ENCODE measurements at regions not wholly inside any gene's neighbourhood (a gene's known extent, or its start where the extent isn't known, plus 50 kb on each side); places are given as distances from the start of the nearest gene placed in this dataset.
"Not testable (repeated sequence)": the region's sequence is repeated elsewhere in the genome, so short reads cannot be mapped to it uniquely, and the experiment has no call there.

- Histone ChIP-seq H2AFZ (replicated peaks) (no peak overlapping the region), H3K27ac (no peak overlapping the region), H4K20me1 (ENCODE audit: low read depth) (no peaks in the 10 kb centered on the region), H3K4me2 (no peak overlapping the region), H3K79me2 (ENCODE audit: low read depth) (no peaks in the 10 kb centered on the region), H3K4me1 (no peaks in the 10 kb centered on the region), H3K4me3 (no peak overlapping the region), H3K9ac (no peak overlapping the region), H3K9me3 (ENCODE audit: low read depth) (no peaks in the 10 kb centered on the region), H3K27me3 (no peaks in the 10 kb centered on the region), H3K36me3 (no peaks in the 10 kb centered on the region), H3F3A (ENCODE audit: low read depth) (no peaks in the 10 kb centered on the region)
- H3K36me3 Mint-ChIP-seq: no peaks in the 10 kb centered on the region
- no peaks in the 10 kb centered on the region for H3K9me3 Mint-ChIP-seq
- no peak overlapping the region for H3K4me3 Mint-ChIP-seq
- no peaks in the 10 kb centered on the region for H3K27me3 Mint-ChIP-seq (ENCODE audit: insufficient read depth, low read depth)
- no peak for DNase-seq (ENCODE audit: low spot score)
- no peaks in the 10 kb centered on the region for H3K4me1 Mint-ChIP-seq
- H3K27ac Mint-ChIP-seq: no peak overlapping the region
- no peak for TF ChIP-seq EZH2 (IDR thresholded peaks at IDR 0.05)
- no peak for TF ChIP-seq EZH2phosphoT487 (IDR thresholded peaks at IDR 0.05)
- TF ChIP-seq, protein P1, sequence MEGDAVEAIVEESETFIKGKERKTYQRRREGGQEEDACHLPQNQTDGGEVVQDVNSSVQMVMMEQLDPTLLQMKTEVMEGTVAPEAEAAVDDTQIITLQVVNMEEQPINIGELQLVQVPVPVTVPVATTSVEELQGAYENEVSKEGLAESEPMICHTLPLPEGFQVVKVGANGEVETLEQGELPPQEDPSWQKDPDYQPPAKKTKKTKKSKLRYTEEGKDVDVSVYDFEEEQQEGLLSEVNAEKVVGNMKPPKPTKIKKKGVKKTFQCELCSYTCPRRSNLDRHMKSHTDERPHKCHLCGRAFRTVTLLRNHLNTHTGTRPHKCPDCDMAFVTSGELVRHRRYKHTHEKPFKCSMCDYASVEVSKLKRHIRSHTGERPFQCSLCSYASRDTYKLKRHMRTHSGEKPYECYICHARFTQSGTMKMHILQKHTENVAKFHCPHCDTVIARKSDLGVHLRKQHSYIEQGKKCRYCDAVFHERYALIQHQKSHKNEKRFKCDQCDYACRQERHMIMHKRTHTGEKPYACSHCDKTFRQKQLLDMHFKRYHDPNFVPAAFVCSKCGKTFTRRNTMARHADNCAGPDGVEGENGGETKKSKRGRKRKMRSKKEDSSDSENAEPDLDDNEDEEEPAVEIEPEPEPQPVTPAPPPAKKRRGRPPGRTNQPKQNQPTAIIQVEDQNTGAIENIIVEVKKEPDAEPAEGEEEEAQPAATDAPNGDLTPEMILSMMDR (IDR thresholded peaks at IDR 0.05): no peak
Measured at GRCh38 chr20:47445291-47445690, 56.4 kb upstream of the NCOA3 start.

GRCh38 chr20:47447350-47448296, 54.1 kb upstream of the NCOA3 start:
- H3K4me2 ChIP-seq; H3K4me3 ChIP-seq; H3K36me3 ChIP-seq; H3K4me3 Mint-ChIP-seq; H2AFZ ChIP-seq (replicated peaks); H4K20me1 ChIP-seq (ENCODE audit: low read depth); H3K9ac ChIP-seq; H3K79me2 ChIP-seq (ENCODE audit: low read depth); H3K36me3 Mint-ChIP-seq; H3K9me3 ChIP-seq (ENCODE audit: low read depth); H3K27ac Mint-ChIP-seq; DNase-seq (ENCODE audit: low spot score); H3F3A ChIP-seq (ENCODE audit: low read depth); H3K27ac ChIP-seq; H3K4me1 Mint-ChIP-seq; H3K9me3 Mint-ChIP-seq; H3K27me3 ChIP-seq; H3K4me1 ChIP-seq; H3K27me3 Mint-ChIP-seq (ENCODE audit: insufficient read depth, low read depth): not testable (repeated sequence)

GRCh38 chr20:47448429-47448828, 53.3 kb upstream of the NCOA3 start:
- Mint-ChIP-seq H3K36me3 (no peaks in the 10 kb centered on the region), H3K4me1 (no peaks in the 10 kb centered on the region), H3K4me3 (no peak overlapping the region), H3K27me3 (ENCODE audit: insufficient read depth, low read depth) (no peaks in the 10 kb centered on the region), H3K27ac (no peak overlapping the region), H3K9me3 (no peaks in the 10 kb centered on the region)
- Histone ChIP-seq H3F3A (ENCODE audit: low read depth) (no peaks in the 10 kb centered on the region), H3K27ac (no peak overlapping the region), H2AFZ (replicated peaks) (no peak overlapping the region), H3K4me1 (no peaks in the 10 kb centered on the region), H3K36me3 (no peaks in the 10 kb centered on the region), H3K9ac (no peak overlapping the region), H3K79me2 (ENCODE audit: low read depth) (no peaks in the 10 kb centered on the region), H3K27me3 (no peaks in the 10 kb centered on the region), H3K4me2 (no peak overlapping the region), H3K4me3 (no peak overlapping the region), H4K20me1 (ENCODE audit: low read depth) (no peaks in the 10 kb centered on the region), H3K9me3 (ENCODE audit: low read depth) (no peaks in the 10 kb centered on the region)
- no peak for DNase-seq (ENCODE audit: low spot score)
- TF ChIP-seq EZH2 (IDR thresholded peaks at IDR 0.05) (no peak), EZH2phosphoT487 (IDR thresholded peaks at IDR 0.05) (no peak)
- TF ChIP-seq, protein P1 (IDR thresholded peaks at IDR 0.05): no peak

DNA sequence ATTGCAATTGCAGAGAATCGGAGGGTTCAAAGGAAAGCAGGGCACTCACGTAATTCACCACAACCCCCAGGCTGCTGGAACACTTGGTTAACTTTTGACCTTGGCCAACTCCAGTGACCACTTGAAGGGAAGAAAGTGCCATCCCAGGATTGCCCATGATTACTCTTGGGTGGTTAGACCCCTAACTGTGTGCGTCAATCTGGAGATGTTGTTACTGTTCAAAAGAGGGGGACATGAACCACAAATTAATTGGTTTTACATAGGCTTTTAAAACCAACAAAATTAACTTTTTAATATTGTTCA, 50.1 kb upstream of the NCOA3 start:
- Histone ChIP-seq H3K9me3 (ENCODE audit: low read depth) (no peaks in the 10 kb centered on the region), H3K4me1 (no peaks in the 10 kb centered on the region), H3K36me3 (no peaks in the 10 kb centered on the region), H3K4me3 (no peak overlapping the region), H4K20me1 (ENCODE audit: low read depth) (no peaks in the 10 kb centered on the region), H3F3A (ENCODE audit: low read depth) (no peaks in the 10 kb centered on the region), H3K4me2 (no peak overlapping the region), H3K9ac (no peak overlapping the region), H3K27me3 (no peaks in the 10 kb centered on the region), H2AFZ (replicated peaks) (no peak overlapping the region), H3K27ac (no peak overlapping the region), H3K79me2 (ENCODE audit: low read depth) (no peaks in the 10 kb centered on the region)
- DNase-seq (ENCODE audit: low spot score): no peak
- H3K4me3 Mint-ChIP-seq: no peak overlapping the region
- no peak overlapping the region for H3K27ac Mint-ChIP-seq
- H3K4me1 Mint-ChIP-seq: no peaks in the 10 kb centered on the region
- H3K36me3 Mint-ChIP-seq: no peaks in the 10 kb centered on the region
- no peak for TF ChIP-seq EZH2 (IDR thresholded peaks at IDR 0.05)
- TF ChIP-seq, protein P1 (IDR thresholded peaks at IDR 0.05): no peak
- TF ChIP-seq EZH2phosphoT487 (IDR thresholded peaks at IDR 0.05): no peak
- H3K27me3 Mint-ChIP-seq (ENCODE audit: insufficient read depth, low read depth): peaks cover 3% of the 10 kb centered on the region
- no peaks in the 10 kb centered on the region for H3K9me3 Mint-ChIP-seq

Measured in neural progenitor cell (in vitro differentiated cells).